ENCODE measurements at regions not wholly inside any gene's neighbourhood (a gene's known extent, or its start where the extent isn't known, plus 50 kb on each side); places are given as distances from the start of the nearest gene placed in this dataset.

DNA sequence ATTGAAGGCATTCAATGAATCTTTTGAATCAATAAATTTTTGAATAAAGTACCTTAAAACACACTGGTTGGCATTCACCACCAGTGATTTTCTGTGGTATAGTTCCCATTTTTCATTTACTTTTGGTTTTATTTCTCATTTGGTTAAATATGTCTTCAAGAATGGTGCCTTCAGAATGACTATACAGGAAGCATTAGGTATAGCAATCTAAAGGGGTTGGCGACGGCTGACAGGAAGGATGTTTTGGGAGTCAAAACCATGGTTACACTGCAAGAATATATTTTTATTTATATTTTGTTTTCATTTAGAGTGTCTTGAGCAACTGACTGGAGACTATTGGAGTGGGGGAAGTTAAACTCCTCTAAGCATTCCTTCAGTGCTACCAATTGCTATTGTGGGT is 235.7 kb downstream of the HTR1A start:
- DNase-seq: no peak

DNA sequence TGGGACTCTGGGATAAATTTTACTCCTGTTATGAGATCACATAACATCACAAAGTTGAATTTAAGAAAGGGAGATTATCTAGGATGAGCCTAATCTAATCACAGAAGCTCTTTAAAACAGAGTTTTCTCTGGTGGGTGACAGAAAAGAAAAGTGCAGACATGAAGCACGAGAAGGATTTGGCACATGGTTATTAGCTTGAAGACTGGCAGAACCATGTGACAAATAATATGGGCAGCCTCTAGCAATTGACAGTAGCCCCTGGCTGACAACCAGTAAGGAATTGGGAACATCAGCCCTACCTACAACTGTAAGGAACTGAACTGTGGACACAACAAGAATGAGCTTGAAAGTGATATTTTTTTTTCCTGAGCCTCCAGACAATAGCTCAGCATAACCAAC is 243.1 kb downstream of the HTR1A start:
- DNase-seq: no peak

DNA sequence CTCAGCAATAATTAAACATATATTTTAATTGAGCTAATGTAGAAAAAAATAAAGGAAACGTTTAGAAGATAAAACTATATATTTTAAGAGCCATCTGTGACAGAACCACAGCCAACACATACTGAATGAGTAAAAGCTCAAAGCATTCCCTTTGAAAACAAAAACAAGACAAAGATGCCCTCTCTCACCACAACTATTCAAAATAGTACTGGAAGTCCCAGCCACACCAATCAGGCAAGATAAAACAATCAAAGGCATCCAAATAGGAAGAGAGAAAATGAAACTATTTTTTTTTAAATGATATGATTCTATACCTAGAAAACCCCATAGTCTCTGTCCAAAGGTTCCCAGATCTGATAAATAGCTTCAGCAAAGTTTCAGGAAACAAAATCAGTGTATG is 262.0 kb downstream of the HTR1A start:
- DNase-seq: no peak

DNA sequence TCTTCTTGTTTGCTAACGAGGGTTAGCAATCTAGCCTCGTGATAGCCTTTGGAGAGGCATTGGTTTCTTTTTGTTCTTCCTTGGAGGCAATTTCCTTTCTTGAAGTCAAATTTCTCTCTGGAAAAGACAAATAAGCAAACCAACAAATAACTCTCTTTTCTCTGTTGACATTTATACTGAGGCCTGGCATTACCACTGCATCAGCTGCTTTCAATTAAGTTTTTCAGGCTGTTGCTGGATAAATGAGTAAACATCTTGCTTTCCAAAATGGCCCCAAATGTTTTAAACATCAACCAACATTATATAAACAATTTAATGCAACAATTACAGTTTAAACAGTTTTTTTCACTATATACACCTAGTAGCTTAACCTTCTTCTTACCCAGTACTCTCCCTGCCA is 264.4 kb downstream of the HTR1A start:
- no peak for DNase-seq

DNA sequence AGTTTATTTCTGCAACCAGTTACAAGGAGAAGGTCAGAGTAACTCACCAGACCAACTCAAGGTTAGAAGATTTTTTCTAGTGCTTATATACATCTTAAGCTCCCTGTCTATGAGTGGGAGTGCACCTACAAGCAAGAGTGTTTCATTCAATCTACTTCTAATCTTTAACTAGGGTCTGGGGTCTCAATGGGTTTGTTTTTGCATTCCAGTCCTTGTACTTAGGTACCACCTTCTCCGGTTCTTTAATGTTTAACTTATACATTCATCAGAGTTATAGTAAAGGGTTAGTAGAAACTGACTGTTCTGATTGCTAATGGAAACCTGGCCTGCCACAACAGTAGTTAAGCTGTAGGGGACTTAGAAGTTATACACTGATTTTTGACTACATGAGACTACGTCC is 271.7 kb downstream of the HTR1A start:
- no peak for DNase-seq

DNA sequence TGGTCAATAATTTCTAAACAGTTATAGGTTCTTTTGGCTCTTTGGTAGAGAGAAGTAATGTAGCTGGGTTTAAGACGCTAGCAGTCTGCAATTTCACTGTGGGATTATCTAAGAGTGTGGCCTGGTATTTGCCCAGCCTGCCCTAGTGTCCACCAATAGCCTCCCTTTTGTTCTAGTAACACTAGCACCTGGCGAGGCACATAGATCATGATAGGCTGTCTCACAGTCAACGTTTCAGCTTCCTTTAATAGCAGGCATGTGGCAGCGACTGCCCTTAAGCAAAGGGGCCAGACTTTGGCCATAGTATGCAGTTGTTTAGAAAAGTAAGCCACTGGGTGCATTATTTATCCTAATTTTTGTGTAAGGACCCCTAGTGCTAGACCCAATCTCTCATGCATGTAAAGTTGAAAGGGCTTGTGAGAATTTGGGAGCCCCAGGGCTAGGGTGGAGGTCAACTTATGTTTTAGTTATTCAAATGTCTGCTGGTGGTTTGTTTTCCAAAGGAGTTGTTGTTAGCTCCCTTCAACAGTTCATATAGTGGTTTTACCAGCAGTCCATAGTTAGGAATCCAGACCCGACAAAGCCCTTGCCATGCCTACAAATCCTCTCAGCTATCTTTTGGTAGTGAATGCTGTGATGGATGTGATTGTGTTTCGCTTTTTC is 274.3 kb downstream of the HTR1A start:
- DNase-seq: no peak

DNA sequence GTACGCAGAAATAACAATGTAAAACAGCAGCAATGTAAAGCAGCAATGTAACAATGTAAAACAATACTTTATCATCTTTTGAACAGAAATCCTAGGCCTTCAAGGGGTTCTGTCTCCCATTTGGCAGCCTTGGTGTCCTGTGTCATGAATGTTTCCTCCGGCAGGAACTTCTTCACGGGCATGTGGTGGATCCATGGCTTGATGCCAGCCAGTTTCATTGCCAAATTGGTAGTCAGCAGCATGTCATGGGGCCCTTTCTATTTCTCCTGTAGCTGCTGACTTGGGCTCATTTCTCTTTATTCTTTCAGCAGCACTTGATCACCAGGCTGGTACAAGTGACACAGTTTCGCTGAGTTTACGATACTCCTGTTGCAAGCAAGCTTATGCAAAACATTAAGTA is 275.3 kb downstream of the HTR1A start:
- no peak for DNase-seq

DNA sequence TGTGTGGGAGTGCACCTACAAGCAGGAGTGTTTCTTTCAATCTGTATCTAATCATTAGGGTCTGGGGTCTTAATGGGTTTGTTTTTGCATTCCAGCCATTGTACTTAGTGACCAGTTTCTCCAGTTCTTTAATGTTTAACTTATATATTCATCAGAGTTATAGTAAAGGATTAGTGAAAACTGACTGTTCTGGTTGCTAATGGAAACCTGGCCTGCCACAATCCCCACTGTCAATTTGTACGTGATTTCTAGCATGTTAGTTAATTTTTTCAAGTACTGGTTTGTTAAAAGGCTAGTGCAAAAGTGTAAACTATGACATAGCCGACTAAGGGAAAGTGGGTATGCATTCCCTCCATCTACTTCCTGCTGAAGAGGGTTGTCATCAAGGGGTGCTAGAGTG is 276.1 kb downstream of the HTR1A start:
- no peak for DNase-seq

DNA sequence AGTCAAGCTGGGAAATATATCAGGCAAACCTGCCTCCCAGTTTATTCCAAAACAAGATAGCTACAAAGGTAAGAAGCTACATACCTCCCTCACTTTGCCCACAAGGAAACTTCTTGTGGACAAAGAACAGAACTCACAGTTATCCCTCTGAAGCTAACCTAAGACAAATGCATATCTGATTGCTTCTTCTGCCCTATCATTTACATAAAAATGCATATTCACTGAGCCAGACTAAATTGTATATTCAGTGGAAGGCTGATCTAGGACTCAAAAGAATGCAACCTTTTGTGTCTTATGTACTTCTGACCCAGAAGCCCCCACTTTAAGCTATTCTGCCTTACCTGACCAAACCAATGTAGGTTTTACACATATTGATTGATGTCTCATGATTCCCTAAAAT is 276.8 kb downstream of the HTR1A start:
- no peak for DNase-seq

DNA sequence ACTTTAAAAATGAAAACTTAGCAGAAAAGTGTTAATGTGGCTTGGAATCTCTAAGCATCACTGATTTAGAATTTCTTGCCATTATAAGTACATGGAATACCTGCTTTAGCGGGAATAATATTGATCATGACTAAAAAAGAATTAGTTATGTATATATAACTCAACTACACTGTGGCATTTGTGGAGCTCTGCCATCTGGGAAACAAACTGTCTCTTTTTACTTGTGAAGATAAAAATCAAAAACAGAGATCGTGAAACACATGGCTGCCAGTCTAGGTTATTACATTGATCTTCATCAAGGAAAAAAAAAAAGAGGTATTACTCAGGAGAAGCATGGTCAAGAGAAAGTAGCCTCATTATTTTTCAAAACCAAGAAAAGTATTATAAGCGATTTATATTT is 287.4 kb downstream of the HTR1A start:
- no peak for DNase-seq

DNA sequence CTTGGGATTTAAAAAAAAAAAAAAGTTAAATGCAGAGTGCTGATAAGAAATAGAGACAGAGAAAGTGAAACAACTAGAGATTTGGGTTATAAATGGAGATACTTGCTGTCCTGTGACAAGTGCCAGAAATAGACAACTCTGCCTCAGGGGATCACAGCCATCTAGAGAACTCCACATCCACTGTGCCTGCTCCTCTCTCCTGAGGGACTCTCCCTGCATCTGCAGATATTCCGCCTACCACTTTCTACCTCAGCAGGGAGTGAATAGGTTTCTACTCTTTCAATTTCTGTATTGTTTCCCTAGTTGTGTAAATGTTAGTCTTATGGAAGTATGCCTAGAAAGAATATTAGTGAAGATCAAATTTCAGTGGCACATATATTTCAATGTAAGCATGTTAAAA is 307.2 kb downstream of the HTR1A start:
- DNase-seq: no peak

DNA sequence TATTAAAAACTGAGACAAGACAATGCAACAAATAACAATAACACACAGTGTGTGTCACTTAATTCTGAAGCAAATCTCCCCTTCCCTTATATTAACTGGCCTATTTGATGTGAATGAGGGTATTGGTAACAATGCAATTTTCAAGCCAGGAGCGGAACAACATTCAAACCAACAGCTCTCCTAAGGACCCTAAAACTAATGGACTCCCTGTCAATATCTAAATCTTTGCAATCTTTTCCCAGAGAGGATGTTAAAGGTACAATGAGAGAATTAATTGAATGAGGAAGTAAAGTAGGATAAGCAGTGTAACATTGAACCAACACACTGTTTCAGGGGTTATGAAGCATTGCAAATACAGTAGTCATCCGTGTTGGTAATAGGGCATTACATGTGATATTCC is 311.7 kb downstream of the HTR1A start:
- no peak for DNase-seq

DNA sequence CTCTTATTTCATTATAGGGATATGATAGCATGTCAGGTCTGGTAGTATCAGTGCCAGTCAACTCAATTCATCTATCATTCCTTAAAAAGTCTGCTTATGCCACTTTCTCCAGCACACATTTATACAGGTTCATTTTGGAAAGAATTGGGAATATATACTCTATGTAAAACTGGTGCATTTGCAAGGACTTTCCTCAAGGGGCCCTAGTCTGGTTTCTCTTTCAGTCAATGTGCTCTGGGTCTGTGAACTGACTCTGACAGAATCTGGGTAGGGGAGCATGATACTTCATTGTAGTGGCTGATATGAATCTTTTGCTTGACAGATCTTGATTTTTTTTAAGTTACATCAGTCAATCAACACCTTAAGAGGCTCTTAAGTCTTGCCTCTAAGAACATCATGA is 313.9 kb downstream of the HTR1A start:
- no peak for DNase-seq

DNA sequence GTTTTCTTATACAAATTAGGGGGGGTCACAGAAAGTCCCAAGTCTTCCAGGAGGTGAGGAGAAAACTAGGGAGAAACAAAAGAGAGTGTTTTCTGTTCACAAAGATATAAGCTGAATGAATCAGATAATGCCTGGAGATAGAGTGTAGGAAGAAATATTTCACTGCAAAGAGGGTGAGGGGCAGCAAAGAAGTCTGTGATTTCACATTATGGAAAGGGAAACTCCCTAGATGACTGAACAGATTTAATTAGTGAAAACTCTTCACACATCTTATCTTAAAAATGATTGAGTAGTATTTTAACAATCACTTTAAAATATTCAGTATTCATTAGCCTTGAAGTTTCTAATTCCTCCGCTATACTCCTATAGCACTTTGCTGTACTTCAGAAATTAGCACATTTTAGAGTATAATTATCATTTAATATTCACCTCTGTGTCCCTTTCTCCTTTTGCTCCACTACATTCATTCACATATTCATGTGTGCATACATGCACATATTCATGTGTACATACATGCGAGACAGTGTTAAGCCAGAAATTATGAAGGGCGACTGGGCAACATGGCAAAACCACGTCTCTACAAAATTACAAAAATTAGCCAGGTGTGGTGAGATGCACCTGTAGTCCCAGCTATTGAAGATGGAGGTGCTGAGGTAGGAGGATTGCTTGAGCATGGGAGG is 332.2 kb downstream of the HTR1A start:
- DNase-seq: no peak

DNA sequence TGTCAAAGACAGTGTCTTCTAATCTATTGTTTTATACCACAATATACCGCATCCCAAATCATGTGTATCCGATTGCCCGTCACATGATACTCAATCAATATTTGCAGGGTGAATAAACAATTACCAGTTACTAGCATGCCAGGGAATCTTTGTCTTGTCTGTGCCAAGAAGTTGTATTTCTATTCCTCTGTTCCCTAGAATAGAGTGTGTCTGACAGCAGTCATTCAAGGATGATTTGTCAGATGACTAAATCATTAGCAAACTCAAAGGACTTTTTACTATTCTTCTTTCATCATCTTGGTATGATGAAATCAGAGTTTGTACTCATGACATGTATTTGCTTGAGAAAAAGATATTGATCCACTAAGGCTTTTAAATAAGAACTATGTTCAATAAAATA is 348.8 kb downstream of the HTR1A start:
- DNase-seq: no peak

DNA sequence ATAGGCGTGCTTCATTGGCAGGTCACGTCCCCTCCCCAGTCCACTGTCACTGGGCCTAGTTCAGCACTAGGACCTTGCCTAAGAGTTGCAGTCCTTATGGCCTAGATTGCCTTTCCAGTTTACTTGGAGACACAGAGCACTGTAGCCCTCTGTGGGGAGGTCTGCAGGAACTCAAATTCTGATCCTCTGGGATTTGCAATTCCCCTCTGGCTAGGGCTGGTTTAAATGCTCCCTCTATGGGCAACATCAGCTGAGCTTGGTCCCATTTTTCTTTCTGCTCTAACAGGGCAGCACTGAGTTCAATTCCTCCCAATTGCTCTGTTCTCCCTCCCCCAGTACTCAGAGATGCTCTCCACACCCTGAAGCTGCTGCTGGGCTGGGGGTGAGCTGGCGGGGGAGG is 358.2 kb downstream of the HTR1A start:
- DNase-seq: no peak

DNA sequence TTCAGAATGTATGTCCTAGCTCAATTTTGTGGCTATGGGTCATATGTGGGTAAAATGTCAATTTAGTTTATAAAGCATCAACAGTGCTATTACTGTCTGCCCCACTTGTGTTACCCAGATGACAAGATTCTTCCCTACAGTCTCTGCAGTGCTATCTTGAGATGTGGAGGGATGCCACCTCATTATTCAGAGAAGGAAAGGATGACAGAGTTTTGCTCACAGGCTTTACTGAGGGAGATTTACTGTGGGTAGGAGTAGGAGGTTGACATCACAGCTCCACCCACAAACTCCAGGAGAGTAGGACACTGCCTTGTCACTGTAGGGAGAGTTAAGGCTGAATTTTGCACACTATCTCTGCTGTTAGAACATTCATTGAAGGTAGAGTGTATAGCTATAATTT is 359.3 kb downstream of the HTR1A start:
- no peak for DNase-seq

DNA sequence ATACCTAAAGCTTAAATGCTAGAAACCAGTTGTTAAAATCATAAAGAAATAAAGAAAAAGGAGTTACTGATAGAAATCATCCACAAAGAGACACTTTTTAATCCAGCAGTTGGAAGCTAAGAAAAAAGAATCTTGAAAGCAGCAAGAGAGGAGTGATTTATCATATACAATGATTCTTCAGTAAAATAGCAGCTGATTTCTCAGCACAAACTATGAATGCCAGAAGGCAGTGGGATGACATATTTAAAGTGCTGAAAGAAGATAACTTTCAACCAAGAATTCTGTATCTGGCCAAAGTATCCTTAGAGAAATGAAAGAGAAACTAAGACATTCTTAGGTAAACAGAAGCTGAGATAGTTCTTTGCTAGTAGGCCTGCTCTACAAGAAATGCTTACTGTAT is 366.0 kb downstream of the HTR1A start:
- DNase-seq: no peak

DNA sequence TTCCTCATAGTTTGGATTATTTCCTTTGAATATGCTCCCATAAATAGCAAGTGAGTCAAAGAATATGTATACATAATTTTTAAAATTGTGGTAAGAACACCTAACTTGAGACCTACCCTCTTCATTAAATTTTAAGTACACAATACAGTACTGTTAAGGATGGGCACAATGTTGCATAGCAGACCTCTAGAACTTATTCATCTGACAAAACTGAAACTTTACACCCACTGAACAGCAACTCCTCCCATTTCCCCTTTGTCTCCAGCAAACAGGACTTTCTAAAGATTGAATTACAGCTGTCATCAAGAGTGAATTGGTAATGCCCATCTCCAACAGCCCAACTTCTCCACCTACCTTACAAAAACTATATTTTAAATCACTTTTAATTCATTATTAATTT is 388.9 kb downstream of the HTR1A start:
- no peak for DNase-seq

DNA sequence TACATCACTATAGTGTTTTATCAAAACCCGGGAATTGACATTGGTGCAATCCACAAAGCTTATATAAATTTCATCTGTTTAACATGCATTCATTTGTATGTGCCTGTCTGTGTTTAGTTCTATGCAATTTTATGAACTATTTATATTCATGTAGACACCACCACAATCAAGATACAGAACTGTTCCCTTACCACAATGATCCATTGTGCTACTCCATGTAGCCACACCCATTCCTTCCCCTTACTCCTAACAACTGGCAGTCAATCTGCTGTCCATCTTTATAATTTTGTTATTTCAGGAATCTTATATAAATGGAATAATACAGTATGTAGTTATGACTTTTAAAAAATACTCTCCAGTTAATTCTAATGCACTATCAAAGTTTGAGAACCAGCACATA is 389.5 kb downstream of the HTR1A start:
- DNase-seq: no peak

DNA sequence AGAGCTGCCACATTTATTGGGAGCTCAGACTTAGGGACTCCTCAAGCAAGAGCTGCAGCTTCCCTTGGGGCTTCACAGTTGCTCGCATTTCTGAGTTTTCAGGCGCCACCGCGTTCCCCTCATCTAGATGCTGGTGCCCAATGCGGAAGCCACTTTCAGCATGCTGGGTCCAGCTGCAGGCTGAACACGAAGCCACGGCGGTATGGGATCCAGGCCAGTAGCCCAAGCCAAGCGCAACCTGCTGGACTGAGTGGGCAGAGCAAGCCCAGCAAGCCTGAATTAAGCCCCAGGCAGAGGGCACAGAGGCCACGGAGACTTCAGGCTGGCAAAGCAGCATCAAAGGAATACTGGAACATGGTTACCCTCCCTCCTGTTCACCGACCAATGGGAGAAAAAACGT is 391.5 kb downstream of the HTR1A start:
- DNase-seq: no peak

DNA sequence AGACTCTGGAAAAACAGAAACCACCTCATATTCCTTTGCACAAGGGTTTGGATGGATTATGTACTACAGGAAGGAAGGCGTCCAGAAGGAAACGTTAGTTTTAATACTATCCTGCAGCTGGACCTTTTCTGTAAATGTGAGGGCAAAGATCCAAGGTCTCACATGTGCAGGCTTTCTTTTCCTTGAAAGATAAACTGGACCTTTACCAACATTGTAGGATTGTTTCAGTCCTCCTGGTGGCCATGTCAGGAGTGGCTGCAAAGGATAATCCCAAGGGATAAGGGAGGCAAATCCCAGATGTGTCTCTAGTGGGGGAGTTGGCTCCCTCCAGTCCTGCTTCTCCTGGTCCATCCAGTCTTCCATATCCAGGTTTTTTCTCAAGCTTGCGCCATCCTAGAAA is 397.5 kb downstream of the HTR1A start:
- no peak for DNase-seq

DNA sequence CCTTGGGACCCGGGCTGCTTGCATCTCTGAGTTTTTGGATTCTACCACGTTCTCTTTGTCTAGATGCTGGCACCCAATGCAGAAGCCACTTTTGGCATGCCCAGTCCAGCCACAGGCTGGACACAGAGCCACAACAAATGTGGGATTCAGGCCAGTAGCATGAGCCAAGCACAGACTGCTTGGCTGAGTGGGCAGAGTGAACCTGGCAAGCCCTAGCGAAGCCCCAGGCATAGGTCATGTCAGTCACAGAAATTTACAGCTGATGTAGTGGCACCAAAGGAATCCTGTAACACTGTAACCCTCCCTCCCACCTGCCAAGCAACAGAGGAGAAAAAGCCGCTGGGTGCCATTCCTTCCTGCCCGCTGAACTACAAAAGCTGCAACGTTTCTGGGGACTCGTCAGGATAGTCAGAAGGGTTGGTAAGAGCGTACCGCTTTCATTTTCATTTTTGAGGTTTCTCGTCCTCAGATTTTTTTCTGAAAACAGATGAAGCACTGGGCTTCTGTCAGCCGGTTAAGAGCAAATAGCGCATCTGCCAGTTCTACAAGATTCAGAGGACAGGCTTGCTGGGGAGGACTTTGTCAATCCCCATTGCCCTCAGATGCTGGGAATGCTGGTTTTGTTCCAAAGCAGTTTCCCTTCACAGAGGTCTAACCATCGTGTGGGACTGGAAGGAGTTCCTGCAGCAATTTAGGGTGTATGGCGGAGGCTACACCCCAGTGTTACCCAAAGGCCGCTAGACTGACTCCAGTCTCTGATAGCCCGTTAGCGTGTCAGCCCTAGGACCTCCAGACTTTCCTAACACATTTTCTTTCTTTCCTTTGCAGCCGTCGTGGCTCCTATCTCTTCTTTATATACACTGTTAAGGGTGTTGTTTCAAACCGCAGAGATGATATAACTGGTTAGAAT is 399.0 kb downstream of the HTR1A start:
- no peak for DNase-seq

DNA sequence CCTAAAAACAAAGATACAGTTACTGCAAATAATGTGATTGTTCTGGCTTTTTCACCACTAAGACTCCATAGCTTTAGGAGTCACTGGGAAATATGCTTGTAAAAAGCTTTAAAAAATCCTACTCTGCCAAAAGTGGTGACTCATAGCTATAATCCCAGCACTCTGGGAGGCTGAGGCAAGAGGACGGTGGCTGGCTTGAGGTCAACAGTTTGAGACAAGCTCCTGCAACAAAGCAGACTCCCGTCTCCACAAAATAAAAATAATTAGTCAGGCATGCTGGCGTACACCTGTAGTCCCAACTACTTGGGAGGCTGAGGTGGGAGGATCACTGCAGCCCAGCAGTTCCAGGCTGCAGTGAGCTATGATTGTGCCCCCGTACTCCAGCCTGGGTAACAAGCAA is 406.4 kb downstream of the HTR1A start:
- no peak for DNase-seq
